Right kidney (tissue), 1 donor: ENCODE measurements at regions not wholly inside any gene's neighbourhood (a gene's known extent, or its start where the extent isn't known, plus 50 kb on each side); places are given as distances from the start of the nearest gene placed in this dataset.

ENCODE experiments used
- DNase-seq: peaks from one replicate; pipeline ENCODE4 v3.0.0-alpha.2; 2016

DNA sequence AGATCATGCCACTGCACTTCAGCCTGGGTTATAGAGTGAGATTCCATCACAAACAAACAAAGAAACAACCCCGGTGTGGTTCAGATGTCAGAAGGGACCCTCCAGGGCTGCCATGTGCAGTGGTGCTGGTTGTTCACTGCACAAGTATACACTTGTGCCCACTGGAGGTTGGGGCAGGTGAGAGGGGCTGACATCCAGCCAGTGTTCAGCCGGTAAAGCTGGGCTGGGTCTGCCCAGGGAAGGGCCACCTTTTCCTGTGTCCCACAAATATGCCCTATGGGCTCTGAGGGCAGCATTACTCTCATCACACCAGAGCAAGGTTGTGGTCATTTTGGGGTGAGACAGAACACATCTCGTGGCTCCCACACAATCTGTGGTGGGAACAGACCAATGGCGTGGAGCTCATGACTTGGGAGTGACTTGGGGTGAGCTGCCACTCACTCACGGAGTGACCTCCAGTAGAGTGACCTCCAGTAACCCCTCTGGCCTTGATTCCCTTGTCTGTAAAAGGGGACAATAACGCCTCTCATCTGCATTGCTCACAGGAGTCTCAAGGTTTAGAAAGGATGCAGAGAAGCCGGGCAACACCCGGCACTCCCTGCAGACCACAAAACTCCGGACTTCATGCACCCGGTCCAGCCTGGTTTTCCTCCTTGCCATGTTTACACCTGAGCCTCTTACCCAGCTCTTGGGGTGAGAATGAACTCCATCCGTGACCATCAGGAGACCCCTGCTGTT is 69.0 kb upstream of the VRK1 start:
- no peak for DNase-seq

DNA sequence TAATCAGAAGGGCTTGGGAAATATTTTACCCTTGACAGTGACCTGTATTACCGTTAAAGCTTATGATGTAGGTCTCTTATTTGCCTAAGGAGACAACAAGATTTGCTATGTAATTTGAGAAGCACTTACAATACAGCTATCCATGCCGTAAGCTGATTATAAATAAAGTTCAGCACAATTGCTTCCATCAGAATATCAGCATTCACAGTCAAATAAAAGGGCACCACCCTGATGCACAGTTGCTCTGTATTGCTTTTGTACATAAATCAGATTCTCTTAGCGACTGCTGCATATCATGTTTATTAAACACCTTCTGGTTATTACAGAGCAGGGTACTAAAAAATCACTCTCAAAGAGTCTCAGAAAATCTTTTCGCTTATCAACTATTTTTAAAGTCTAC is 67.3 kb upstream of the VRK1 start:
- no peak for DNase-seq

DNA sequence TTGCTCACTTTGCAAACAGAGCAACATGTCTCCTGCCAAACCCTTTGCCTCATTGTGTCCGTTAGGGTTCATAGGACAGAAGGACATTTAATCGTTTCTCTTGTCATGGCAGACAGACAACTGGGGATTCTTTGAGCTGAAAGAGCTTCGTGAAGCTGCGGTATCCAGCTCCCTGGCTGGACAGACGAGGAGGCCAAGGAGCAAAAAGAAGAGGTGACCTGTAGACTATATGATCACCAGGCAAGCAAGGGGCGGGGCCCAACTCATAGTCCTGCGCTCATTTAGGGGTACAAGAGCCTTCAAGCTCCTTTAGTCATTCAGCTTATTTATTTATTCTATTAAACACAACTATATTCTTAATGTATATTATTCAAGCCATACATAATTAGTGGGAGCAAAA is 66.8 kb upstream of the VRK1 start:
- DNase-seq = no peak

GRCh38 chr14:96734076-96734622 is 63.0 kb upstream of the VRK1 start:
- DNase-seq = no peak

DNA sequence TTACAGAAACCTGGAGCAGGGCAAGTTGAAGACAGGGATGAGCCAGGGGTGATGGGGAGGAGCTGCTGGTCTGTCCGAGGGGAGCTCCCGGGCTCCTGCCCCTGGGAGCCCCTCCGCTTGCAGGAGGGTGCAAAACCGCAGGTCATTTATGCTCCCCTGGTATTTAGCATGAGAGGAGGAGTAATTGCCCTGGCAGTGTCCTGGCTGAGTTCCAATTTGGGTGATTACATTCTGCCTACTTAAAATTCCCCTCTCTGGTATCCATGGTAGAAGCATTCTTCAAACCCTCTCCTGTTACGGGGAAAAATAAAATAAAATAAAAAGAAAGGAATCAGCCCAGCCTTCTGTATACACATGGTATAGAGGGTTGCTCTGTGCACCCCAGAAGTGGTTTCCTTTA is 61.7 kb upstream of the VRK1 start:
- no peak for DNase-seq

DNA sequence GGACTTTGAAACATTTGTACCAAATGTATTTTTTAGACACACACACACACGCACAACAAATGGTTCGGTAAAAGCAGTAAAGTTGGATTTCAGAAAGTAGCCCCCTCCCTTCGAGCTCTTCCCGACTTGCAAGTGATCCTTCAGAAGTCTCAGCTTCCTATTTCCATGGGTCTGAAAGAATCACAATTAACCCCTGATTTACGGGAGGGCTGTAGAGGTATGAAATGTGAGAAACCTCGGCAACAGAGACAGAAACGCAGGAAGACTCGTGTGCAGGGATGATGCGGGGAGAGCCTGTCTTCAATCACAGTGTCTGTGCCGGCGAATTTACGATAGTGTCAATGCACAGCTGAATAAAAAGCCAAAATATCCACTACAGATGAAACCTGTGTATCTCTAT is 60.7 kb upstream of the VRK1 start:
- DNase-seq = no peak

GRCh38 chr14:96737881-96738280 is 59.3 kb upstream of the VRK1 start:
- DNase-seq = no peak

DNA sequence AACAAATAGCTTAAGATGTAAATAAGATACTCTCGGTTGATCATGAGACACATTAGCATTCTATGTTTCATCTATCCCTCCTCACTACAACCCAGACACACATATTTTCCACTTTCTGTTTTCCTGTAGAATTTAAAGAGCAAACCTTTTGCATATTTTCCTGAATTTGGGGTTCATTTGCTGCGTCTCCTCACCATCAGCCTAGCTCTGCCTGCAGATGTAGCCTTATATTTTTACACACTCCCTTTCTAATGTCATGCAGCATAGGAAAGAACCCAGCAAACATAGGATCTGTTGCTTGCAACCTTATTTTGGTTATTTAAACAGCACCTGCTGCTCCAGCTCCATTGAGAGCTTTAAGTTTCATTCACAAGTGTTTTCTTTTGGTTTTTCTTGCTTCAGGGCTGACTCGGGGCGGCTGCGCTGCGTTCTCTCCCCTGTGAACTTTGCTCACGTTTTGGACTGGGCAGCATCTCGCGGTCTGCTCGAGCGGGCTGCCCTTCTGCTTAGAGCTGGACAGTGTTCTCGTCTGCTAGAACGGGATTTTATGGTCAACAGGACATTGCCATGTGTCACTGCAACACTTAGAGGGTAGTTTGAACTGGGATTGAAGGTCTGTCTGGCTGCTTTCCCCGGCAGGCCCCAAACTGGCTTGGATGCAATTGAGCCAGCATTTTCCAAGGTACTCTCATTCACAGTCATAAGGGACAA is 57.8 kb upstream of the VRK1 start:
- peak; percentile 33 for DNase-seq

GRCh38 chr14:96741151-96741977 is 55.8 kb upstream of the VRK1 start:
- peak; percentile 82 for DNase-seq

DNA sequence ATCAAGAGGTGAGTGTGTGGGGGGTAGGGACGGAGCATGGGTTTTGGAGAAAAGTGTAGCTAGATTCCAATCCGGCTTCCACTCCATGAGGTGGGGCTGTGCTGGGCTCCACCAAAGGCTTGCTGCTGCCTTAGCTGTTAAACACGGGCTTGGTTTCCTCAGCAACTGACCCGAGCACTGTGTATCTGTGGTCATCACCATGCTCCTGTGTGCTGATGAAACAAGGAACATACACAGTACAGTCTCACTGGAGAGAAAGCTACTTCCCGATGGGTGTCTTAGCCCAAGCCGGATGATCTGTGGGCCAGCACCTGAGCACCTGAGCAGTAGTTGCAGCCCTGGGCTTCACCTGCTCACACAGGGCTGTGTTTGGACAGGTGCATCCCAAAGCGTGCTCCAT is 52.9 kb upstream of the VRK1 start:
- no peak for DNase-seq

DNA sequence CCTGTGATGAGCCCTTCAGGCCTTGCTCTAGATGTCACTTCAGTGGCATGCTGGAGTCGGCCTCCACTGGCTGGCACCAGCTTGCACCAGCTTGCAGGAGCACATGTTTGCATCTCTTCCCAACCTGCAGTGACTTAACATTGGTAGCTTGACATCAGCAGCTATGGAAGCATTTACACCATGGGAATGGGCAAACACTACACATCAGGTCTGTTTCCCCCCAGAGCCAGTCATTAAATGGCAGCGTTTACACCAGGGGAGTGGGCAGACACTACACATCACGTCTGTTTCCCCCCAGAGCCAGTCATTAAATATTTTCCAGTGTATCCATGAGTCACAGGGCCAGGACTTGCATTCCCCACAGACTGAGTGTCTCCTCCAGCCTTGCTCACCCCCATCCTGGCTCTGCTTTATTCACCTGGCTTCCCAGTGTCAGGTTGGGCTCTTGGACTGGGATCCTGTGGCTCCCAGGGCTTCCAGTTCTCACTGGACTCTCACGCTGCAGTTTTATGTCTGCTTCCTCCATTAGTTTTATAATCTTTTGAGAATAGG is 51.6 kb upstream of the VRK1 start:
- no peak for DNase-seq

DNA sequence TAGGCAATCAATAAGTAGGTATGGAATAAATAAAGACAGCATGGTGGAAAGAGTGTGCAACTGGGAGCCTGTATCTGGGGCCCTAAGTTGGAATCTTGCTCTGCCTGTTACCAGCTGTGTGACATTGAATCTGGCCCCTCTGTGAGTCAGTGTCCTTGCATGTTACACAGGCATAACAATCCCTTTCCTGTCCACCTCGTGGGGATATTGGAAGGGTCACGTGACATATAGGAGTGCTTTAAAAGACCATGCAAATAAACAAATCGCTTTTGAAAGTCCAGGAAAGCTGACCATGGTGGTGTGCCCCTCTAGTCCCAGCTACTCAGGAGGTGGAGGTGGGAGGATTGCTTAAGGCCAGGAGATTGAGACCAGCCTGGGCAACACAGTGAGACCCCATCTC is 51.1 kb upstream of the VRK1 start:
- DNase-seq = no peak

DNA sequence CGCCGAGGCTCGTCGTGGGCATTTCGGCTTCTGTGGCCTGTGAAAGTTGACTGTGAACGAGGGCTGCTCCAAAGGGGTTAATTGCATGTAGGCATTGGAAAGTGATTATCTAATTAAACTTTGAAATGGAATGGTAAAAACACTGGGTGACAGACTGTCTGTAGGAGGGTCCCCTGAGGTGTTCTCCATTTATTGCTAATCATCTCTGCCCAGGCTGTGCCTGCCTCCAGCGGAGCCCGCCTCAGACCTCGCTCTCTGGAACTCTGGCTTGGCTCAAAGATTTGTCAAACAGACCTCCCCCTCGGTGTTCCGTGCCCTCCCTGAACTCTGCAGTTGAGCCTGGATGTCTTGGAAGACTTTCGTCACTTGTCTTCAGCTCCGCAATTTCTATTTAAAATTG is 50.2 kb upstream of the VRK1 start:
- no peak for DNase-seq
